Mesothelial cell of epicardium (in vitro differentiated cells): ENCODE measurements at regions not wholly inside any gene's neighbourhood (a gene's known extent, or its start where the extent isn't known, plus 50 kb on each side); places are given as distances from the start of the nearest gene placed in this dataset.

Experiments used
- DNase-seq, 2 experiments: peaks; one replicate each; pipeline ENCODE4 v3.0.0; 2021; ENCODE audit warnings: low spot score in 2 of 2; ENCODE audit not compliant: unreplicated experiment in 2 of 2
- H3K27ac Mint-ChIP-seq: 2 replicates; pipeline ENCODE4 v1.8.0; 2021; ENCODE audit warnings: mixed read lengths
- H3K27me3 Mint-ChIP-seq: 2 replicates; pipeline ENCODE4 v1.8.0; 2021; ENCODE audit warnings: low read depth, mixed read lengths
- H3K36me3 Mint-ChIP-seq: 2 replicates; pipeline ENCODE4 v1.8.0; 2021; ENCODE audit warnings: mixed read lengths
- H3K4me1 Mint-ChIP-seq: 2 replicates; pipeline ENCODE4 v1.8.0; 2021; ENCODE audit warnings: mixed read lengths
- H3K4me3 Mint-ChIP-seq: 2 replicates; pipeline ENCODE4 v1.8.0; 2021; ENCODE audit warnings: mild to moderate bottlenecking, moderate library complexity, mixed read lengths
- H3K9me3 Mint-ChIP-seq: 2 replicates; pipeline ENCODE4 v1.8.0; 2021; ENCODE audit warnings: mixed read lengths
- TF ChIP-seq, protein P1 (sequence below): fragments of 200-600 bp; sonication (generic); IDR thresholded peaks from one replicate; pipeline ENCODE4 v1.5.0; 2021; ENCODE audit warnings: antibody characterized with exemption; ENCODE audit not compliant: unreplicated experiment

DNA sequence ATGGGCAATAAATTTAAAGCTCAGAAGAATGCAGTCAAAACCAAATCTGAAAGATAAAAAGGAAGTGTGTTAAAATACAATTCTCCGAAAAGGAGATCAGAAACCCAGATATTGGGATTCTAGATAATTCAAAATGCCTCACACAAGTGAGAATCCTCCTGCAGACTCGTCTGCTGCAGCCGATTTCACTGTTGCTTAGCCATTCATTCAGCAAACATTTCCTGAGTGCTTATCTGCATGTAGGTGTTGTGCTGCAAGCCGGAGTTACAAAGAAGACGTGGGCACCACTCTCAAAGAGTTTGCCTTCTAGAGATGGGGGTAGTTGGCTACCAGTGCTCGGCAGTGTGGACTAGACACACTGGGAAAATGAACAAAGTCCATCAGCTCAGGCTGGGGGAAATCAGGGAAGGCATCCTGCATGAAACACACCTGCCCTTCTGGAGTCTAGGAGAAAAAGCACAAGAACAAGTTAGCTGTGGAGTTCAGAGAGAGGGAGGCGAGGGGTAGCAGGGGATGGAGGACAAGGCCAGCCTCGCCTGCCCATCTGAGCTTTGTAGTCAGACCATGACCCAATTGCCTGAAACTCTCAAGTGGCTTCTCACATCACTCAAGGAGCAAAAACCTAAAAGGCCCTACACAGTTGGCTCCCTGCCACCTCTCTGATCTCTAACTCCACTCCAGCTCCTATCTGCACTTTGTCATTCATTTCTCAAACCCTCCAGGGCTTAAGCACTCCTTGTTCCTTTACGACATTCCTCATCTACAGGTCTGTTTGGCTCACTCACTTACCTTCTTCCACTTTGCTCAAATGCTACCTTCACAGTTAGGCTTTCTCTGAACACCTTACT is 310.0 kb upstream of the DDHD1 start:
- peak in 1 of 2 experiments; percentile 41 for DNase-seq

DNA sequence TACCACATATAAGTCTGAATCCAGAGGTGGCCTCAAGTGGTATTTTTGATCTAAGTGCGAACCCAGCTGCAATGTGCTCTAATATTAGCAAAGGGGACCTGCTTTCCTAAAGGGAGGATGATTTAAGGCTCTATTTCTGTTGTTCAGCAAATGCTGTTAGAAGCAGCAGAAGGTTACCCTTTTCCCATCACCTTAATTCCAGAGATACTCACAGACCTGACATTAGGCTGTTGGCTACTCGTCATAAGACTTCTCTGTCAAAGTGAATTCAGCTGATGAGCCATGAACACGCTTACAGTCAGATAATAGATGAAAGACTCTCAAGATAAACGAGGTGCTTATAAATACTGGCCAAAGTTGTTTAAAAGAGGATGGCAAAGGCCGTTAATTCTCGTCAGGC is 308.7 kb upstream of the DDHD1 start:
- peaks cover 3% of the 10 kb centered on the region for H3K36me3 Mint-ChIP-seq
- H3K27me3 Mint-ChIP-seq: no peaks in the 10 kb centered on the region
- peaks cover 55% of the 10 kb centered on the region for H3K4me1 Mint-ChIP-seq
- peaks cover 9% of the 10 kb centered on the region for H3K9me3 Mint-ChIP-seq
- TF ChIP-seq, protein P1, sequence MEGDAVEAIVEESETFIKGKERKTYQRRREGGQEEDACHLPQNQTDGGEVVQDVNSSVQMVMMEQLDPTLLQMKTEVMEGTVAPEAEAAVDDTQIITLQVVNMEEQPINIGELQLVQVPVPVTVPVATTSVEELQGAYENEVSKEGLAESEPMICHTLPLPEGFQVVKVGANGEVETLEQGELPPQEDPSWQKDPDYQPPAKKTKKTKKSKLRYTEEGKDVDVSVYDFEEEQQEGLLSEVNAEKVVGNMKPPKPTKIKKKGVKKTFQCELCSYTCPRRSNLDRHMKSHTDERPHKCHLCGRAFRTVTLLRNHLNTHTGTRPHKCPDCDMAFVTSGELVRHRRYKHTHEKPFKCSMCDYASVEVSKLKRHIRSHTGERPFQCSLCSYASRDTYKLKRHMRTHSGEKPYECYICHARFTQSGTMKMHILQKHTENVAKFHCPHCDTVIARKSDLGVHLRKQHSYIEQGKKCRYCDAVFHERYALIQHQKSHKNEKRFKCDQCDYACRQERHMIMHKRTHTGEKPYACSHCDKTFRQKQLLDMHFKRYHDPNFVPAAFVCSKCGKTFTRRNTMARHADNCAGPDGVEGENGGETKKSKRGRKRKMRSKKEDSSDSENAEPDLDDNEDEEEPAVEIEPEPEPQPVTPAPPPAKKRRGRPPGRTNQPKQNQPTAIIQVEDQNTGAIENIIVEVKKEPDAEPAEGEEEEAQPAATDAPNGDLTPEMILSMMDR: no peak
- H3K27ac Mint-ChIP-seq: no peak overlapping the region
- DNase-seq: no peak
- no peak overlapping the region for H3K4me3 Mint-ChIP-seq

More for the DNA sequence above, 310.0 kb upstream of the DDHD1 start:
- Mint-ChIP-seq H3K9me3 (peaks cover 9% of the 10 kb centered on the region), H3K27me3 (no peaks in the 10 kb centered on the region), H3K4me1 (peaks cover 44% of the 10 kb centered on the region), H3K36me3 (peaks cover 3% of the 10 kb centered on the region), H3K27ac (peak overlapping the region; percentile 78), H3K4me3 (no peak overlapping the region)
- TF ChIP-seq, protein P1: no peak

DNA sequence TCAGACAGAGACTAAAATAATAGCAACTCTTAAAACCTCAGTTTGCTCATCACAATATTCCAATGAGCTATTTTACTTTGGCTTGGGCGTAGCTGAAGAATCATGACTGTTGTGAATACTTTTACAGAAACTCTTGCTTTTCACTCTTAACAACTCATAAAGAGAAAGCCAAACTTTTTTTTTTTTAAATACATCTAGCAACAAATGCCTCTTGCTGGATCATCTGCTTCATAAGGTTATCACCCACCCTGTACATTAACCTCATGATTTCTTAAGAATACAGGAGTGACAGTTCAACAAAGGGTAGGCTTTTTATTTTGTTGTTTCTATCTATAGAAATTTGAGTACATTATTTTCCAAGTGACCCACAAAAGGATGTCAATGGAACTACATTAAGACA is 307.4 kb upstream of the DDHD1 start:
- Mint-ChIP-seq H3K9me3 (peaks cover 6% of the 10 kb centered on the region), H3K27me3 (no peaks in the 10 kb centered on the region), H3K27ac (no peak overlapping the region), H3K36me3 (peaks cover 3% of the 10 kb centered on the region), H3K4me1 (peaks cover 55% of the 10 kb centered on the region), H3K4me3 (no peak overlapping the region)
- TF ChIP-seq, protein P1: no peak
- no peak for DNase-seq

DNA sequence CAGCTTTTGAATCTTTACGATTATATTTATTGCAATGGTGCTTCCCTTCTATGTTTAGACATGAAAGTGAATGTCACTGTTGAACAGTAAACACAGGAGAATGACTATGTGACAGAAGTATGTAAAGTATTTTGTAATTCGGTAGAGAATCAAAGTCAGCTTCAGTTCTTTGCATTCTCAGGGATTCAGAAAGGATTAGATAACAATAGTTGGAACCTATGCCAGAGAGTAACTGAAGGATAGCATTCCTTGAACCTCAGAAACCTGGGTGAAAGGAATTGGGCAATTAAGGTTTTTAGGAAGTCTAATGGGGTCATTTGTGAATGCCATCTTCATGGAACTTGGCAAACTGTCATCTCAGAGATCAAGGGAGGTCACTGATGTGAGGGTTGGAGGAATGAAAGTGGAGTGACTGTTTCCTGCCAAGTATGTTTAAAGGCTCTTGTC is 305.3 kb upstream of the DDHD1 start:
- no peak overlapping the region for H3K4me3 Mint-ChIP-seq
- H3K27ac Mint-ChIP-seq: peak overlapping the region; percentile 87
- H3K9me3 Mint-ChIP-seq: no peaks in the 10 kb centered on the region
- no peaks in the 10 kb centered on the region for H3K27me3 Mint-ChIP-seq
- TF ChIP-seq, protein P1: no peak
- DNase-seq: no peak
- H3K36me3 Mint-ChIP-seq: no peaks in the 10 kb centered on the region
- H3K4me1 Mint-ChIP-seq: peaks cover 44% of the 10 kb centered on the region

DNA sequence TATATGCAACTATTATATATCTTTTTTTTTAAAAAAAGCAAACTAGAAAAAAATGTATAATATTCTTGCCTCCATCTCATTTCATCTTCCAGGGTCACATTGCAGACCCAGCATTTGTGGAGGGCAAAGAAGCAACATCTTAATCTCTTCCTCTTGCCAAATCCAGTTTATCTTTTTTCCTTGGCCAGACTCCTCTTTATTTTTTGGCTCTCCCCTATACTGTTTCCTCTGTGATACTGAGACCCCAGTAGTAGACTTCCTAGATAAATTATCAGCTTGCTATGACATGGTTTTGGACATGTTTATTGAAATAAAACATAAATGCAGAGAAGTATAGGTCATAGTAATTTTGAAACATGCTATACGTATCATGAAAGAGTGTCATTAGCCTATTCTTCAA is 303.8 kb upstream of the DDHD1 start:
- no peak for DNase-seq
- TF ChIP-seq, protein P1: no peak
- no peaks in the 10 kb centered on the region for H3K9me3 Mint-ChIP-seq
- no peaks in the 10 kb centered on the region for H3K27me3 Mint-ChIP-seq
- no peaks in the 10 kb centered on the region for H3K36me3 Mint-ChIP-seq
- peaks cover 32% of the 10 kb centered on the region for H3K4me1 Mint-ChIP-seq
- H3K27ac Mint-ChIP-seq: peak overlapping the region; percentile 11
- no peak overlapping the region for H3K4me3 Mint-ChIP-seq
